ENCODE measurements at regions not wholly inside any gene's neighbourhood (a gene's known extent, or its start where the extent isn't known, plus 50 kb on each side); places are given as distances from the start of the nearest gene placed in this dataset.

DNA sequence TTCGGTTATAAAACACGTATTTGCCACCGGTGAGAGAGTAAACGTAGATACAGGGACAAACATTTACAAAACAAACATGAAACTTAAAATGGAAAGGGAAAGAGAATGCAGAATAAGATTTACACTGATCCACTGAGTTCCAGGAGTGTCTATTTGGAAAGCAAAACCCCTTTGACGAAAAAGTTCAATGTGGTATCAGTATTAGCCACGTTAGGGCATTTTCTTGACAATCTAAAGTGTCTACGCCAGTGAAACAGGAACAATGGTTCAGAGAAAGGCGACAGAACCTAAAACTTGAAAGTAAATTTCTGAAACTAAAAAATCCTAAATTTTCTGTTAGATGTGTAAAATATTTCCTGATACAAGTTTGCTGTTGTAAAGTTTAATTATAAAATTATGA, 278.5 kb upstream of the TENM3 start:
- DNase-seq: no peak

DNA sequence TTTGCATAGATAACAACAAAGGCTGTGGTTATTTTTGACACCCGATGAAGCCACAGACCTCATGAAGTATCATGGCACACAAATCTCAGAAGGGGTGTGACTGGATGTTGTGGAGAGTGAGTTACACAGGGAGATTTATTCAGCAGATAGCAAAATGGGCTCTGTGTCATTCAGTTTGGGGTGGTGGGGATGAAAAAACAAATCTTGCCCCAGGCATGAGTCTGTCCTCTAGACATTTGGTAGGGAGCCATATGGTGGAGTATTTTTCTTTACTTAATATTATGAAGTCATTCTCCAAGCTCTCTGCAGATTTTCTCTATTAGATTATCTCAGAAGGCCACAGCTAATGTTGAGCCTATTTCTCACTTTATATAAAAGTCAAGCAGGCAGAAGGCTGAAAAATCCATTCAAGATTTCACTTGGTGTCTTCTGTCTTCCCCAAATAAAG, 277.1 kb upstream of the TENM3 start:
- no peak for DNase-seq

DNA sequence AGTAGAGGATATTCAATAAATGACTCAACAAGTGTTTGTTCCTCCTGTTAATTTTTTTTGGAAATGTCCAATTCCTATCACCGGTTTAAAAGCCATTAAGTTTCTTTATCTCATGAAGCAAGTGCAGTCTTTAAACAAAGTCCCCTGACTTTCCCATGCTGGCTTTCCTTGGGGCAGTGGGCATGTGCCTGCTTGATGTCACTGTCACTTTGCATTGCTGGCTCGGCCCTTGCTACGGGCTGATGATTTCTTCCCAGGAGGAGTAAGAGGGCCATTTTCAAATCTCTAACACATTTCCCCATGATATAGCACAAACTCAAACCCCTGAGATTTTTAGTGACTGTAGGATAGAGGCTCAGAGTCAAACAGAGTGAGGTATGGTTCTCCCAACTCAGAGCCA, 275.8 kb upstream of the TENM3 start:
- DNase-seq: no peak

DNA sequence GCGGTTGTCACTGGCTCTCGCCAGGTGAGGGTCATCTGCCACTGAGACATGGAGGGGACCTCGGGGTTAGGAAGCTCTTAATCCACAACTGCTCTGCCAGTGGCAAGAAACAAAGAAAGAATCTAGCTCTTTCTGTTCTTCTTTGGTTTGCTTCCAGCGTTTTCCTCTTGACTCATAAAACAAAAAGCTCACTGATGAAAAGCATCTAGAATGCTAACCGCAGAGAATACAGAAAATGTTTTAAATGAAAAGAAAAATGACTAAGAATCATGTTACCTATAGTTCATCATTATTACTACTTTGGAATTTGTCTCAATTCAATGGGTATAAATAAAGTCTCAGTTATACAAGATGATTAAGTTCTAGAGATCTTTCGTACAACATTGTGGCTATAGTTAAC, 274.8 kb upstream of the TENM3 start:
- DNase-seq: no peak

DNA sequence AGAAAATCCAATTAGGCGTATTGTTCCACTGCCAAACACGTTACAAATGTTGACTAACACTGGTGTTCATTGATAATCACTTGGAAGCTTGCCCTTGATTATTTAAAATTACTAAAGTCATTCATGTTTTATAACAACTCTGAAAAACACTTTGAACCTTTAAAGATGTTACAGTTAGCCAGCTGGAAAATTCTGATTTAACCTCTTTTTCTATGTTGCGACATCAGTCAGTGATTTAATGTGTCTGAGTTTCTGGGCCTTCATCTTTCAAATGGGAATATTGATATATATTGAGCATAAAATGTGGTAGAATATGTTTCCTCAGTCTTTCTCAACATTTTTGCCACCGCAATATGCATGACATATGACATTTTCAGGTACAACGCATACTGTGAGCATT, 274.1 kb upstream of the TENM3 start:
- no peak for DNase-seq

DNA sequence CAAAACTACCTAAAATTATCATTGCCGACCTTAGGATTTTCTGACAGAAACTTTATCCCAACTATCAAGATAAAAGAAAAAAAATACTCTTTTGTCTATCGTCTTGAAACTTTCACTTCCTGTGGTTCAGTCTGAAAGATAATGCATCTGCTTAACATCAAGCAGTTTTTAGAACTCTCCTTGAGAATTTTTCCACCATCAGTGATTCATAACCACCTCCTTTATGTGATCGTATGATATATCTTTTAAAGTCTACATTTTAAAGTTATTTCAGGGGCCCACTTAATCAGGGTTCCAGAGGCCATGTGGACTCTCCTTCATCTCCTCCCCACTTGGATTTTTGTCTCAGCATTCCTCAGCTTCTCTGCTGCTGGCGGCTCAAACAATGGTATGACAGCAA, 272.8 kb upstream of the TENM3 start:
- DNase-seq: no peak

DNA sequence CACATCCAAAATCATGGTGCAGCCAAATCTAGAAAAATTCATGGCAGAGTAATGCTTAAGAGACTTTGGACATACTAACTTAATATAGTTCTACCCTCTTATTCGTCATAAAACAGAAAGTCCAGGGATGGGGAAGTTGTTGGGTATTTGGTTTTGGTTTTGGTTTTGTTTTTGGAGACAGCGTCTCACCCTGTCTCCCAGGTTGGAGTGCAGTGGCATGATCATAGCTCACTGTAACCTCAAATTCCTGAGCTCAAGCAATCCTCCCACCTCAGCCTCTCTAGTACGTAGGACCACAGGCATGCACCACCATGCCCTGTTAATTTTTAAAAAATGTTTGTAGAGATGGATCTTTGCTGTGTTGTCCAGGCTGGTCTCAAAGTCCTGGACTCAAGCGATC, 271.8 kb upstream of the TENM3 start:
- DNase-seq: peak; percentile 11 to 14

DNA sequence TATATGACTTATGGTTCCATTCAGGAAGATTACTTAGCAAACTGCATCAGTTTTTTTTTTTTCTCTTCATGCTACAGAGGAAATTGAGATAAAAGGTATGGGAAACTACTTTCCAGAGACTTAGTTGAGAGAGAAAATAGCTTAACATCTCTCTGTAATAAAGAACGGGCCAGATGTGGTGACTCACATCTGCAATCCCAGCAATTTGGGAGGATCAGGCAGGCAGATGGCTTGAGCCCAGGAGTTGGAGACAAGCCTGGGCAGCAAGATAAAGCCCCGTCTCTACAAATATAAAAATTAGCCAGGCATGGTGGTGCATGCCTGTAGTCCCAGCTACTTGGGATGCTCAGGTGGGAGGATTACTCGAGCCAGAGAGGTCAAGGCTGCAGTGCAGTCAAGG, 271.2 kb upstream of the TENM3 start:
- DNase-seq: no peak

DNA sequence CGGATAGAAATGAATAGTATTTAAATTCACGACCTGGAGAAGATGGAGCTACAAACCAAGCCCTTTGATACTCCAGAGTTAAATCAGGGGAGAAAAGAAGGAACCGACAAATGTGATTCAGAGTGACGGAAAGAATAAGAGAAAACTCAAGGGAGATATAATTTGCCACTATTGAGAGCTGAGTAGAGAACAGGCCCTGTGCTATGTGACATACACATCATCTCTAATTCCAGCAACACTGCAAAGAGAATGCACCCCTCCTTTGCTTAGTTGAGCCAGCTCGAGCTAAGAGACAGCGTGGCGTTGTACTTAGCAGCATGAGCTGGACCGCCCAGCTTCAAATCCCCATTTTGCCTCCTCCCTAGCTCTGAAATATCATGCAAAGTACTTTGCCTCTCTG, 266.4 kb upstream of the TENM3 start:
- DNase-seq: no peak

DNA sequence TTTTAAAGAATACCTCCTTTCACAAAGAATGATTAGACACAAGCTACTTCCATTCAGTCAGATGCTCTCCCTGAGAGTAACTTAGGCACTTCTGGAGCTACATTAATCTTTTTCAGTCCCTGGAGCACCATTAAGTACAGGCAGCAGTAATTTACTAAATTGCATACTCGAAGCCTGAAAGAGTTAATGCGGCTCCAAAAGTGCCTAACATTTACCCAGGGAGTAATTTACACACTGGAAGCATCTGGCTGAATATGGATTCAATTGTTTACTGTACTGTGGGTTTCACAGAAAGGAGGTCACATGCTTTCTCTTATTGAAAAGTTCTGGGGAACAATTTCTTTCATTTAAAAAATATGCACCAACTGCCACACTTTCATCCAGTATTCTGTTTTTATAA, 260.8 kb upstream of the TENM3 start:
- no peak for DNase-seq

DNA sequence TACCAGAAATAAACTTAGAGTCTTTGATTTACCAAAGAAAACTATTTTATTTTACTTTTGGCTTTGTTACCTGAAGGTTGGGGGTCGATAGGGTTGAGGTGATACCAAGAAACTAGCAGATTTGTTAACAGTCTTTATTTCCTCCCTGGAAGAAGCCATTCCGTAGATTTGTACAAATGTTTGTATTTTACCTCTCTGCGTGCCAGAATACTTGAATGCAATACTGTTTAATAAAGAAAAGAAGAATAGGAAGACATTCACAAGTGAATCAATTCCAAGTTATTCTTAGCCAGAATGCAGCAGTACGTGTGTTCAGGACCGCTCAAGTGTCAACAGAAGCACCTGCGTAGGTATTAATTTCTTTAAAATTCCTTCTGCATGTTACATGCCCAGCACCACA, 260.3 kb upstream of the TENM3 start:
- DNase-seq: no peak

DNA sequence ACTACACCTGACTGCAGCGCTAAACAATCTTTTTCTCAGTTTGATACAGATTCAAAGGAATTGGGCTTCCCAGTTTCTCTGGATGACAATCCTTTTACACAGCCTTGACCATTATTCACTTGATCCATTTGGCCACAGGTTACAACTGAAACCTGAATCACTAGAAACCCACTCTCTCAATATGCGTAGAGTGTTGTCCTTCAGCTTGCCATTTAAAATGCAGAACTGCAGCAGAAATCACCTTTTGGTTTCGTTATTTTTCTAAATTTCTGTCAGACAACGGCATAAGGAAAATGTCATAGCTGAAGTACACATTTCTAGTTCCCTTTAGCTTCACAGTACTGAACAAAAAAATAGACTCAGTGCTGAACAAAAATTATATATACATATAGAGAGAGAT, 255.8 kb upstream of the TENM3 start:
- no peak for DNase-seq

DNA sequence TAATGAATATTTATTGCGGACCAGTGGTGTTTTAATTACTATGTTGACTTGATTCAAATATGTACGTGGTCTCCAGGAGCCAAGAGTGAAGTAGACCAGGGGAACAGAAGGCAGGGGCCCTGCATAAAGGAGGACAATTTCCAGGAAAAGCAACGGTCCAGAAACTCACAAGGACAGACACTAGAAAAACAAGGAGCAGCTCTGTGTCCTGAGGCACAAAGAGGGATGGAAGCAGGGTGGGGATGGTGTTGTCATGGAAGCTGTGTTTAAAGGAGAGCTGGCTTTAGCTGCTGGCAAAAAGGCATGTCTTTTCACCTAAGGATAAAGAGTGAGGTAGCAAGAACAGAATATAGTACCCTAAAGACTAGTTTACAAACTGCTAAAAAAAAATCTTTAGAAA, 254.1 kb upstream of the TENM3 start:
- DNase-seq: no peak

DNA sequence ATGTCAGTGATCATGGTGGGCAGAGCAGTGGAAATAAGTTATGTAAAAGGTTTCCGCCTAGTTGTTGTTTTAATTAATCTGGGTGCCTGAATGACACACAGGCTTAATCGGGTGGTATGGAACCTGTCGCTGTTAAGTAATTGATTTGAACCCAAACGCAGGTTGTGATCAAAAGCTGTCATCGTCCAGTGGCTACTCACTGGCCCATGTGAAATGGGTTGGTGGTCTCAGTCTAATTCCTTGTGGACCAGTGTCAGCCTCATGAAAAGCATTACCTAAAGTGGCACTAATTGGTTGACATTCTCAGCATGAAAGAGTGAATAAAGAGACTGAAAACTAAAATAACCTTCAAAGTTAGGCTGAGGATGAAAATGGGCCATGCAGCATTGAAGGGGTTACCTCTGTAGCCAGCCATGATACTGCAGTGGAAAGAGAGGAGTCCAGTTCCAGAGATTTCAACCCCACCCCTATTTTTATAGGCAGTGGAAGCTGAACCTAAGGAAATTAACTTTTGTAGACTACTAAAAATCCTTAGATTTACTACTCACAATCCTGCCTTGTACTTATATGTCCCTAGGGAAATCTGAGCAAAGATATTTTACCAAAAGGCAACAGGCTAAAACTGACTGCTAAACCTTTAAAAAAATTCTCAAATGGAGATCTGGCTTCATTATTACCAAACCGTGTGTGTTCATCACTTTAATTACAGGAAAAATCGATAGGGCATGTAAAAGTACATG, 251.7 kb upstream of the TENM3 start:
- no peak for DNase-seq

DNA sequence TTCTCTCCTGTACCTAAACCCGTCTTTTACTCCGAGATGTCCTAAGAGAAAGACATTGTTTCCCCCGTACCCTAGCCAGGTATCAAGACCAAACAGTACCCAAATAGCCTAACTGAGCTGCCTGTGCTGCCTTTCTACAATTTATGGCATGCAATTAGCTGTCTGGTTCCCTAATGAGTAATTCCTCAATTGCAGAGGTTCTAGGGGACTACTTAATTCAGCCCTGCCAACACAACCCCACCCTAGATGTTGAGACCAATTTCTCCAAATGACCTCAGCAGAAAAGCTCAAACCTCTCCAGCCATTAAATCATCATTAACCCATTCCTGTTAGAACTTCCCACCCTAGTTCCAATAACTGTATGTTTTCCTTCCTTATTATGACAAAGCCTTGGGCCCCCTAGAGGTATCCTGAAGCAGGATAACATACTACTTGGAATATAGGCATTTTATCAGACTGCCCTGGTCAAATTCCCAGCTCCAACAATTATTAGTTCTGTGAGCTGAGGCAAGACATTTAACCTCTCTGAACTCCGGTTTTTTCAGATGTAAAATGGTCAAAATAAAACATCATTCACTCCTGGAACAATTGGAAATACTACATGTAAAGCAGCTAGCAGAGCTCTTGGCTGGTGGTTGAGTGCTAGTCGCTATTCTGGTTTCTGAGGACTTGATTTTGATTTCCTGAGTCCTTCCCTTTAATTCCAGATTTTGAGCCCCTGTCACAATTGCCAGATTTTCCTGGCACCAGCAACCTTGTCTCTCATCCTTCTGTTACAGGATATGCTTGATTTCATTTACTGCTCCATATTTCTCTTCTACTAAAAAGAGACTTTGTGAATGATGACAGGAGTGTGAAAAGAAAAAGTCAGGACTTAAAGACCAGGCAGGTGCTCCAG, 244.6 kb upstream of the TENM3 start:
- DNase-seq: no peak

DNA sequence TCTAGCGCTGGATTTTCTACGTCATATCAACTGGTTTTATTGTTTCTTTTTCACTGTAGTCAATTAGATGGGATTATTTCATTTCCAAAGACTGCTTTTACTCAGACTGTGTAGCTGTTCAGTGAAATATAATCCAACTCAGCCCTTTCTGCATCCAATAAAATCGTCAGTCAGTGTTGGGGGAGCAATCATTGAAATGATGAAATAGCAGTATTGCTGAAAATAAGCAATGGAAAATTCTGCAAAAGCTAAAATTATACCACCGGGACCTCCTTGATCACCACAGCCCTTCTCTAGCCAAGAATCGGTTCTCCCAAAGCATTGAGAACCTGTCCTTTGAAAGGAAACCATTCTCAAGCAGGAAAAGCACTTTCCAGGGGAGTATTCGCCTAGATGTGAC, 243.1 kb upstream of the TENM3 start:
- DNase-seq: no peak

DNA sequence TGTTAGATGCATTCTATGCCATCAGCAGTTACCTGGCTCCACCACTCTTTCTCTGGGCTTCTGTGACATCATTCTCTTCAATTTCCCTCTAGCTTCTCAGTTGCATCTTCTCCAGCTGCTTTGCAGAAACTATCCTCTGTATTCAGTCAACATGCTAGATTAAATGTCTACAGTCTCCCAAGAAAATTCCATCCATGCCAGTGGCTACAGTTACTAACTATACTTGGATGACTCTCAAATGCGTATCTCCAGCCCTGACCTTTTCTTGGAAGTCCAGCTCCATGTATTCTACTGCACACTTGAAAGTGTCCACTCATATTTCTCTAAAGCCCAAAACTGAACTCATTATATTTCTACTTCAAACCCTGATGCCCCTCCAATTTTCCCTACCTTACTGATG, 232.3 kb upstream of the TENM3 start:
- DNase-seq: no peak

DNA sequence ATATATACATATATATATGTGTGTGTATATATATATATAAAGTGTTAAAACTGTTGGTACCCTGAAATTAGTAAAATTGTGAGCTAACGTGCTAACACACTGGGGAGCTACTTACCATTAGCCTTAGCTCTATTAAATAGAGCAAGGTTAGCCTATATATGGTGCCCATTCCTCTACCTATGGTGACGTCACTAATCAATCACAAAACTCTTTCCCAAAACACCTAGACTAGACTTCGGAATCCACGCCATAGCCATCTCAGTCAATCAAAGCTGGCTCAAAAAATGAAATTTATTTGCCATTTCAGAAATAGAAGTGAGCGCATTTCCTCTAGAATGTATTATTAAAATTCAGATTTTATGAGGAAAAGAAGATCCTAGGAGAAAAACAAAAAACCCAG, 229.0 kb upstream of the TENM3 start:
- no peak for DNase-seq

DNA sequence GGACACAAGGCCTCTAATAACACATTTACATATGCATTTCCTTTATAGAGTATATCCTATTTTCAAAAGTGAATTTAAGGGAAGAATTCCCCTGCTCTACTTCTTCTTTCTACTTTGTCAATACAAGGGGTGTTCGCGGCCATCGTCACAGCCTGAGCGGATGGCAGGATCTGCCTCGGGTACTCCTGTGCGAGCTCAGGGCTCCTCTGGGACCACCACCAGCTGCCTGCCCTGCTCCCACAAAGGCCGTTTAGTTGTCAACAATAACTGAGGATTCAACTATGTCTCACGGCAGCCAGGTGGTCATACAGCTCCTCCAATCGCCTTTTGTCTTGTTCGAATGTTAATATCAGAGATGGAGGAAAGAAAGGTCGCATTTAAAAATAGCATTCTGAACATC, 228.2 kb upstream of the TENM3 start:
- DNase-seq: no peak

DNA sequence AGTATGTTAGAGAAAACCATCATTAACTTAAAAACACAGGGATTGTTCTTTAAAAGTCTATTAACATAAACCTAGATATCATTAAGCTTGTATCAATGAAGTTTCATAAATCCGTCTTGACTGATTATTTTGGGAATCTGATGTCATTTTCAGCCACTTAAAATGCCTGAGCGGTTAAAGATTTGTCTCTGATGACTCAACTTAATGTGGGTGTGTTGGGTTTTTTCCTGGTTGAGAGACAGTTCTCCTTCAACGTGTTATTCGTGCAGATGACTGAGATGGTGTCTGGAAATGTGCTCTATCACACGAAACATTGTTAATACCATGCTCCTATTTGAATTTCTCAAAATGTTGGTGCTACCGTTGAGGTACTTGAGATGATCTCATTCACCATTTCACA, 227.3 kb upstream of the TENM3 start:
- DNase-seq: no peak

DNA sequence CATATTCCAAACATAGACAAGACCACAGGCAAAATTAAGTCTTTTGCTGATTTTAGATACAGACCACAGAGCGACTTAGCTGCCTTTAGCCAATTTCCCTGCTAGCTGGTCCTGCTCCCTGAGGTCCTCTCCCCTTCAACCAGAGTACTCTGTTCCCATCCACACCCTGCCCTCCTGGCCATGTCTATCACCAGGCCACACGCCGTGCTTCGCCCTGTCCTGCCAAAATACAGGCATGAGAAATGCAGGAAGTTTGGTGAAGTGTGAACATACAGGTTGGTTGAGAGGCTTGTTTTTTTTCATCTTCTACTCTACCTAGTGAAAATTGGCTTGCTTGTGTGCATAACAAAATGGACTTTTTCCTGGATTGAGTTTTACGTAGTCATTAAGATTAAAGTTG, 226.2 kb upstream of the TENM3 start:
- no peak for DNase-seq

DNA sequence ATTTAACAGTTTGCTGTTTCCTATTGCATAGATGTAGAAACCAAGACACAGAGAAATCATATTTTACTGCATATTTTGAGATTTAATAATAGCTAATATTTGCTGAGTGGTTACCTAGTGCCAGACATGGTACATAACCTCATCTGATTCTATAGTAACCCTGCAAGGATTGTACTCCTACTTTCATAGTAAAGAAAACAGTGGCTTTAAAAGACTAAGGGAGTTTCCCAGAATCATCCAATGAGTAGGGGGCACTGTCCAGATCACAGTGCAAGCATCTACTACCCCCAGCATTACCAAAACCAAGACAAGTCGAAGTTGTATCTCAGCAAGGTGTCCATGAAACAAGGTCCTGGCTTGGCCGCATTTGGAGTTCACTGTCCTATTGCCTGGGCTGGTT, 224.5 kb upstream of the TENM3 start:
- no peak for DNase-seq

DNA sequence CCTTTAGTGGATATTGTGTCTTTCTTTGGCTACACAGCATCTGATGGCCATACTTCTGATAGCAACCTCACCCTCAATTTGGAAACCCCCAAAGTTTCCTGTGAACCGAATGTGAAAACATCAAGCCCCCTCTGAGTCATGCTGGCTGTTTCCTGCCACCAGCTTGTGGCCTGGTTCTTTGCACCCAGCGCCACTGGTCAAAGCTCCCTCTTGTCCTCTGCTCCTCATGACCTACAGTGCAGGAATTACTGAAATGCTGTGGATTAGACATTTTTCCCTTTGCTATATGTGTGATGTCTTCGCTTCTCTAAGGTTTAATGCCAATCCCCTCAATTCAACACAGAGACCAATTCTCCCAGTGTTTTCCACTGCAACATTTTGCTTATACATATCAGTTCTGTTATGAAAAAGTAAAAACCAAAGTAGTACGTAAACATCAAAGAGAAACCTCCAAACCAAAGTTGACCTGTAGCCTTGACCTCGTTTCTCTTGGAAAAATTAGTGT, 224.0 kb upstream of the TENM3 start:
- DNase-seq: no peak

DNA sequence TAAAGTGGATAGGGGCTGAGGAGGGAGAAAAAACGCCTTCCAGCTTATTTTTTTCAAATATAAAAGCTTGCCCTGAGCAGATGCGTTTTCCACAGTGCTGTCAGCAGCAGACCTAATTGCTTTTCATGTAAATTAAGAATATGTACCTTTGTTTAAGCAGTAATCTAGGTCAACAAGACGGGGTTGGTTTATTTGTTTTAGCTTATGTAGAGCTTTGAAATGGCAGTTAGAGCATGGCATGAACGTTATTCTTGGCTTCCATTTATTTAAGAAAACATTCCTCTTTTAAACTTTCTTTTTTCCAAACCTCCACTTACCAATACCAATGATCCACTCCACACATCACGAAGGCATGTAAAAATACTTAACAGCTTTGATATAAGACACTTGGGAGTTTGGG, 220.3 kb upstream of the TENM3 start:
- DNase-seq: no peak
